ENCODE measurements at regions not wholly inside any gene's neighbourhood (a gene's known extent, or its start where the extent isn't known, plus 50 kb on each side); places are given as distances from the start of the nearest gene placed in this dataset.
"Not testable (repeated sequence)": the region's sequence is repeated elsewhere in the genome, so short reads cannot be mapped to it uniquely, and the experiment has no call there.

DNA sequence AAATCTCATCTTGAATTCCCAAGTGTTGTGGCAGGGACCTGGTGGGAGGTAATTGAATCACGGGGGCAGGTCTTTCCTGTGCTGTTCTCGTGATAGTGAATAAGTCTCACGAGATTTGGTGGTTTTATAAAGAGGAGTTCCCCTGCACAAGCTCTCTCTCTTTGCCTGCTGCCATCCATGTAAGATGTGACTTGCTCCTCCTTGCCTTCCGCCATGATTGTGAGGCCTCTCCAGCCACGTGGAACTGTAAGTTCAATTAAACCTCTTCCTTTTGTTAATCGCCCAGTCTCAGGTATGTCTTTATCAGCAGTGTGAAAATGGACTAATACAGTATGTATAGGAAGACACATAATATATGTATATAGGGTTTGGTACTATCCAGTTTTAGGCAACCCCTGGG is 270.6 kb upstream of the RNF32 start:
- POLR2A ChIA-PET; H3K9me3 ChIP-seq (ENCODE audit: low read length); H3K79me2 ChIP-seq (ENCODE audit: insufficient read depth, low read length); BruUV-seq (replicated peaks); FAIRE-seq; H3K36me3 ChIP-seq (replicated peaks in 1 of 2; ENCODE audit: control insufficient read depth in 1 of 2, insufficient read depth in 2 of 2, low read length in 2 of 2); DNase-seq (ENCODE audit: low spot score); intact Hi-C loops (cut with micrococcal nuclease; ENCODE audit: unreplicated experiment); H2AFZ ChIP-seq (ENCODE audit: low read length); H3K4me1 ChIP-seq (ENCODE audit: insufficient read depth, low read length); H3K9ac ChIP-seq (ENCODE audit: insufficient read depth, low read depth, low read length); H4K20me1 ChIP-seq (ENCODE audit: insufficient read depth, low read length); CTCF ChIA-PET (ENCODE audit: low intra/inter-chr PET ratio, low total read pairs); ATAC-seq; H3K4me3 ChIP-seq (replicated peaks in 1 of 3; ENCODE audit: insufficient read depth in 1 of 3, low read depth in 2 of 3, low read length in 3 of 3); in situ Hi-C loops (cut with HindIII; ENCODE audit: extremely low pct_ligation_motif_present, low pct_unique_long_range_greater_than_20kb); H3K27ac ChIP-seq (ENCODE audit: extremely low read length, insufficient read depth, low read length); H3K4me2 ChIP-seq (ENCODE audit: low read depth, low read length): not testable (repeated sequence)
- peaks cover 0 to 16% of the 10 kb centered on the region in 2 experiments; a peak in 3 of 5 replicates for H3K27me3 ChIP-seq (ENCODE audit: control insufficient read depth in 1 of 2, insufficient read depth in 2 of 2, low read length in 2 of 2)
- WGBS (ENCODE audit: low lambda C conversion rate): 15% methylated on average over 6 of the region's 6 CpGs
- 0 out of 2 replicates have a peak, but pooled peaks have one; percentile 64 for TF ChIP-seq ZNF431 (CRISPR knock-in tag; IDR thresholded peaks at IDR 0.05; ENCODE audit: borderline replicate concordance, low read depth)

DNA sequence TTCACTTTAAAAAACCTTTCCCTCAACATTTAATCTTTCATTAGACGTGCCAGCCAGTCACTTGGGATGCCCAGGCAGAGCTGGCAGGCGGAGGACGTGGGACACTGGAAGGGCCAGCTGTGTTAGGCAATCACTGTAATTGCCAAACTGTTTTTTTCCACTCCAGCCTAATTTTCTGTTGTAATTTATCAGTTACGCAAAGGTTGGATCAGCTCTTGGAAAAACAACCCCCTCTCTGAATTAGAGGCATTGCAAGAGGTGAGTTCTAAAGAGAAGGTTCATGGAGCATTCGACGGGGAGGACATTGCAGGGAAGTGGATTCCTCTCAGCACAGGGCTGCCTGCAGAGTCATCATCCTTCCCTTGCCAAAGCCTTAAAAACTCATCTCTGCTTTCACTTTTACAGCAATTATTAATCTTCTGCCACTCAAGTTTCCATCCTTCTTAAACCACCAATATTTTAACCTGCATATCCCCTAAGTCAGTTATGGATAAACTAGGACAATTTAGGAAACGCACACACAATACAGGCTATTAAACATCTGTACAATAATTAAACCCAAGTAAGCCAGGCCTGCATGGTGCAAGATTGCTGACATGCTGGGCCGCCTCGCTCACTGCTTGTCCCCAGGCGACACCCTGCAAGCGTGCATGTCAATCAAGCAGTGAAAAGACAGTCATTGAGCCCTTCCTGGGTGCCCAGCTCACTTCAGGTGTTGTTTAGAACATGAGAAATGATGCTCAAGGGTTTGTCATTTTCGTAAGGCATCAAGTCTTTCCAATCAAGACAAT is 272.3 kb upstream of the RNF32 start:
- FAIRE-seq: no peak
- Histone ChIP-seq H3K9ac (ENCODE audit: insufficient read depth, low read depth, low read length) (no peak overlapping the region), H3K27me3 (ENCODE audit: control insufficient read depth in 1 of 2, insufficient read depth in 2 of 2, low read length in 2 of 2) (peaks cover 0 to 31% of the 10 kb centered on the region in 2 experiments; a peak in 3 of 5 replicates), H3K36me3 (replicated peaks in 1 of 2; ENCODE audit: control insufficient read depth in 1 of 2, insufficient read depth in 2 of 2, low read length in 2 of 2) (no peaks in the 10 kb centered on the region), H2AFZ (ENCODE audit: low read length) (no peak overlapping the region), H4K20me1 (ENCODE audit: insufficient read depth, low read length) (no peaks in the 10 kb centered on the region), H3K9me3 (ENCODE audit: low read length) (no peaks in the 10 kb centered on the region), H3K4me3 (replicated peaks in 1 of 3; ENCODE audit: insufficient read depth in 1 of 3, low read depth in 2 of 3, low read length in 3 of 3) (no peak overlapping the region), H3K4me2 (ENCODE audit: low read depth, low read length) (no peak overlapping the region), H3K27ac (ENCODE audit: extremely low read length, insufficient read depth, low read length) (no peak overlapping the region), H3K4me1 (ENCODE audit: insufficient read depth, low read length) (no peaks in the 10 kb centered on the region), H3K79me2 (ENCODE audit: insufficient read depth, low read length) (no peaks in the 10 kb centered on the region)
- TF ChIP-seq, protein P1, sequence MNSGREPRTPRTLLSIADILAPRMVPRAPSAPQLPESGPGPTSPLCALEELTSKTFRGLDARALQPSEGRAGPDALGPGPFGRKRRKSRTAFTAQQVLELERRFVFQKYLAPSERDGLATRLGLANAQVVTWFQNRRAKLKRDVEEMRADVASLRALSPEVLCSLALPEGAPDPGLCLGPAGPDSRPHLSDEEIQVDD (CRISPR knock-in tag; IDR thresholded peaks at IDR 0.05; ENCODE audit: borderline replicate concordance): no peak
- TF ChIP-seq ATF1 (CRISPR knock-in tag; IDR thresholded peaks at IDR 0.05): no peak
- intact Hi-C loops (cut with micrococcal nuclease; ENCODE audit: unreplicated experiment): no loop called here
- ChIA-PET CTCF (ENCODE audit: low intra/inter-chr PET ratio, low total read pairs) (no interaction called here), POLR2A (no interaction called here)
- no peak for DNase-seq (ENCODE audit: low spot score)
- no peak for ATAC-seq
- 13% methylated on average over 12 of the region's 12 CpGs for WGBS (ENCODE audit: low lambda C conversion rate)
- in situ Hi-C loops (cut with HindIII; ENCODE audit: extremely low pct_ligation_motif_present, low pct_unique_long_range_greater_than_20kb): no loop called here
- BruUV-seq (replicated peaks): no TSS peak

Measured in HepG2 (cell line).